B cell (primary cell): ENCODE measurements at regions not wholly inside any gene's neighbourhood (a gene's known extent, or its start where the extent isn't known, plus 50 kb on each side); places are given as distances from the start of the nearest gene placed in this dataset. TPM values are rescaled to one million over a fixed set of nuclear protein-coding genes. Genes with fewer than 3 reads are reported as not detected.

ENCODE experiments used
- small RNA-seq: library from RNA; depleted of rRNA; stranded (forward); fragments of <200 nt; gene quantifications from one replicate; pipeline ENCODE3, GENCODE V24; 2012; ENCODE audit warnings: low replicate concordance, low read depth; ENCODE audit not compliant: insufficient read length

Small RNA genes in the stretch of these regions (small RNA-seq; reads per million reads assigned to genes)
- not detected for gene AC018645.1
- gene MIR550A2 = not detected
- gene RF00322 = not detected
